ENCODE measurements at regions not wholly inside any gene's neighbourhood (a gene's known extent, or its start where the extent isn't known, plus 50 kb on each side); places are given as distances from the start of the nearest gene placed in this dataset.

- TF ChIP-seq, protein P1, sequence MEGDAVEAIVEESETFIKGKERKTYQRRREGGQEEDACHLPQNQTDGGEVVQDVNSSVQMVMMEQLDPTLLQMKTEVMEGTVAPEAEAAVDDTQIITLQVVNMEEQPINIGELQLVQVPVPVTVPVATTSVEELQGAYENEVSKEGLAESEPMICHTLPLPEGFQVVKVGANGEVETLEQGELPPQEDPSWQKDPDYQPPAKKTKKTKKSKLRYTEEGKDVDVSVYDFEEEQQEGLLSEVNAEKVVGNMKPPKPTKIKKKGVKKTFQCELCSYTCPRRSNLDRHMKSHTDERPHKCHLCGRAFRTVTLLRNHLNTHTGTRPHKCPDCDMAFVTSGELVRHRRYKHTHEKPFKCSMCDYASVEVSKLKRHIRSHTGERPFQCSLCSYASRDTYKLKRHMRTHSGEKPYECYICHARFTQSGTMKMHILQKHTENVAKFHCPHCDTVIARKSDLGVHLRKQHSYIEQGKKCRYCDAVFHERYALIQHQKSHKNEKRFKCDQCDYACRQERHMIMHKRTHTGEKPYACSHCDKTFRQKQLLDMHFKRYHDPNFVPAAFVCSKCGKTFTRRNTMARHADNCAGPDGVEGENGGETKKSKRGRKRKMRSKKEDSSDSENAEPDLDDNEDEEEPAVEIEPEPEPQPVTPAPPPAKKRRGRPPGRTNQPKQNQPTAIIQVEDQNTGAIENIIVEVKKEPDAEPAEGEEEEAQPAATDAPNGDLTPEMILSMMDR (IDR thresholded peaks at IDR 0.05 in 8 of 11, conservative IDR thresholded peaks at IDR 0.05 in 3 of 11): no peak
- TF ChIP-seq POLR2A (IDR thresholded peaks at IDR 0.05): no peak
- TF ChIP-seq POLR2AphosphoS5 (IDR thresholded peaks at IDR 0.05): no peak
Observed at GRCh38 chr9:12958708-12959107, 183.9 kb downstream of the LURAP1L start.
